ENCODE measurements at regions not wholly inside any gene's neighbourhood (a gene's known extent, or its start where the extent isn't known, plus 50 kb on each side); places are given as distances from the start of the nearest gene placed in this dataset.

DNA sequence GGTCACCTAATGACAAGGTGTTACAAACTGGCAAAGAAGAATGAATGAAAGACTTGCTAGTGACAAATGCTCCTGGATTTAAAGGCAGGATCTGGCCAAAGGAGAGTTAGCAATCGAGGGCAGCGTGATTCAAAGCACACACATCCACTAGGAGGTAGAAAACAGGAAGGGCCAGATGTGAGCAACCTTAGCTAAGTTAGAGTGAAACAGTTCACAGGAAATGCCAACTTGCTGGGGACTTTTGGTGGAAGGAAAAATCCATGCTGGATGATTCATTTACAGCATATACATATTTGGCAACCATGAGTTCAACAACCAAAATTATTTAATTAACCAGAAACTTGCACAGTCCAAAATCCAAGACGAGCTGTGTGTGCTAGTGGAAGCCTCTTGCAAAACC lies 276.9 kb downstream of the PTTG2 start:
- no peaks in the 10 kb centered on the region for H4K20me1 ChIP-seq (replicated peaks; ENCODE audit: control insufficient read depth, insufficient read depth, low read length)
- CTCF ChIA-PET (ENCODE audit: low intra/inter-chr PET ratio), result no interaction called here

DNA sequence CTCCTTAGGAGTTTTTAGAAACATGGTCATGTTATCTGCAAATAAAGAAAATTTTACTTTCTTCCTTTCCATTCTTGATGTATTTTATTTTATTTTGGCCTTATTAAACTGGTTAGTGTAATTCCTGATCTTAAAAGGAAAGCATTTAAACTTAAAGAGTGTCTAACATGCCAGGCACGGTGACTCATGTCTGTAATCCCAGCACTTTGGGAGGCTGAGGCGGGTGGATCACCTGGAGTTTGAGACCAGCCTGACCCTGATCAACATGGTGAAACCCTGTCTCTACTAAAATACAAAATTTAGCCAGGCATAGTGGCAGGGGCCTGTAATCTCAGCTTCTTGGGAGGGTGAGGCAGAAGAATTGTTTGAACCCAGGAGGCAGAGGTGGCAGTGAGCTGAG lies 281.3 kb downstream of the PTTG2 start:
- POLR2A ChIA-PET, result interaction anchor here (0.6 to 2.5 kb wide), 3 partner anchors 9 to 750 kb away, joined by 3 to 11 read pairs (median 3); no protein-coding TSS in a partner anchor
- TF ChIP-seq BDP1 (IDR thresholded peaks at IDR 0.05; ENCODE audit: insufficient read depth, insufficient read length), result no peak
- TF ChIP-seq NFE2L1 (tag; IDR thresholded peaks at IDR 0.05; ENCODE audit: borderline replicate concordance, low read depth), result no peak
- H3K27ac ChIP-seq (ENCODE audit: extremely low read depth, low read depth, low read length), result no peak overlapping the region
- no peaks in the 10 kb centered on the region; the same call in 2 of the 3 replicates for H3K36me3 ChIP-seq (ENCODE audit: control insufficient read depth, insufficient read depth, low read length)
- no TSS peak for BruUV-seq (replicated peaks)
- FAIRE-seq (peak; percentile 46), DNase-seq (ENCODE audit: extremely low read depth in 1 of 4, low spot score in 3 of 4) (no peak), ATAC-seq (no peak)
- 0 out of 2 replicates have a peak, but pooled peaks cover 6% of the 10 kb centered on the region for H3K9me3 ChIP-seq (replicated peaks; ENCODE audit: control insufficient read depth, insufficient read depth, low read depth, low read length)
- no peaks in the 10 kb centered on the region for H3K9me1 ChIP-seq (ENCODE audit: control insufficient read depth, insufficient read depth, low read length)
- no peak overlapping the region for H3K4me2 ChIP-seq (ENCODE audit: insufficient read depth, low read length)
- CTCF ChIA-PET (ENCODE audit: low intra/inter-chr PET ratio), result no interaction called here
- no peaks in the 10 kb centered on the region for H3K79me2 ChIP-seq (ENCODE audit: control insufficient read depth, insufficient read depth, low read length)
- no peaks in the 10 kb centered on the region for H4K20me1 ChIP-seq (replicated peaks; ENCODE audit: control insufficient read depth, insufficient read depth, low read length)
- H3K27me3 ChIP-seq (ENCODE audit: control insufficient read depth in 2 of 2, insufficient read depth in 2 of 2, low read length in 2 of 2), result no peaks in the 10 kb centered on the region
- H3K4me3 ChIP-seq, result no peak overlapping the region
- 45% methylated on average over 2 of the region's 2 CpGs for WGBS (ENCODE audit: insufficient coverage, low coverage, missing lambda C conversion rate)
- H3K4me1 ChIP-seq (replicated peaks in 1 of 2; ENCODE audit: control insufficient read depth in 2 of 2, insufficient read depth in 2 of 2, low read length in 2 of 2), result peaks cover 11 to 18% of the 10 kb centered on the region in 2 experiments
- in situ Hi-C loops (cut with MboI), result no loop called here
- intact Hi-C loops (cut with micrococcal nuclease), result loop anchor here (5.0 kb wide), 1 partner anchor 76 kb away; no protein-coding TSS in a partner anchor
- H3K9ac ChIP-seq (ENCODE audit: insufficient read depth in 1 of 2, low read depth in 2 of 2, low read length in 2 of 2), result no peak overlapping the region
- H2AFZ ChIP-seq (ENCODE audit: low read depth, low read length), result peak overlapping the region; percentile 3; the same call in 1 of the 2 replicates

More for the DNA sequence above, 276.9 kb downstream of the PTTG2 start:
- POLR2A ChIA-PET, result no interaction called here
- in situ Hi-C loops (cut with MboI) (no loop called here), intact Hi-C loops (cut with micrococcal nuclease) (no loop called here)
- no peaks in the 10 kb centered on the region for H3K27me3 ChIP-seq (ENCODE audit: control insufficient read depth in 2 of 2, insufficient read depth in 2 of 2, low read length in 2 of 2)
- H3K4me1 ChIP-seq (replicated peaks in 1 of 2; ENCODE audit: control insufficient read depth in 2 of 2, insufficient read depth in 2 of 2, low read length in 2 of 2), result peaks cover 0 to 2% of the 10 kb centered on the region in 2 experiments; a peak in 3 of 5 replicates
- H3K9me3 ChIP-seq (replicated peaks; ENCODE audit: control insufficient read depth, insufficient read depth, low read depth, low read length), result no peaks in the 10 kb centered on the region
- no peak for DNase-seq (ENCODE audit: extremely low read depth in 1 of 4, low spot score in 3 of 4)
- no peak overlapping the region for H3K27ac ChIP-seq (ENCODE audit: extremely low read depth, low read depth, low read length)
- ATAC-seq, result no peak
- H3K4me2 ChIP-seq (ENCODE audit: insufficient read depth, low read length), result no peak overlapping the region
- H3K36me3 ChIP-seq (ENCODE audit: control insufficient read depth, insufficient read depth, low read length), result no peaks in the 10 kb centered on the region
- 0 out of 2 replicates have a peak overlapping the region, but pooled peaks have one; percentile 15 for H2AFZ ChIP-seq (ENCODE audit: low read depth, low read length)
- H3K79me2 ChIP-seq (ENCODE audit: control insufficient read depth, insufficient read depth, low read length), result no peaks in the 10 kb centered on the region
- TF ChIP-seq XRCC3 (IDR thresholded peaks at IDR 0.05) (no peak), SPI1 (IDR thresholded peaks at IDR 0.05; ENCODE audit: borderline replicate concordance, low read depth, low read length) (0 out of 2 replicates have a peak, but pooled peaks have one; percentile 24), PHB2 (IDR thresholded peaks at IDR 0.05; ENCODE audit: low read depth) (no peak)
- TF ChIP-seq, protein P1, sequence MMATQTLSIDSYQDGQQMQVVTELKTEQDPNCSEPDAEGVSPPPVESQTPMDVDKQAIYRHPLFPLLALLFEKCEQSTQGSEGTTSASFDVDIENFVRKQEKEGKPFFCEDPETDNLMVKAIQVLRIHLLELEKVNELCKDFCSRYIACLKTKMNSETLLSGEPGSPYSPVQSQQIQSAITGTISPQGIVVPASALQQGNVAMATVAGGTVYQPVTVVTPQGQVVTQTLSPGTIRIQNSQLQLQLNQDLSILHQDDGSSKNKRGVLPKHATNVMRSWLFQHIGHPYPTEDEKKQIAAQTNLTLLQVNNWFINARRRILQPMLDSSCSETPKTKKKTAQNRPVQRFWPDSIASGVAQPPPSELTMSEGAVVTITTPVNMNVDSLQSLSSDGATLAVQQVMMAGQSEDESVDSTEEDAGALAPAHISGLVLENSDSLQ (IDR thresholded peaks at IDR 0.05), result no peak
- no peak overlapping the region for H3K4me3 ChIP-seq
- no TSS peak for BruUV-seq (replicated peaks)
- no peak overlapping the region for H3K9ac ChIP-seq (ENCODE audit: insufficient read depth in 1 of 2, low read depth in 2 of 2, low read length in 2 of 2)
- 65% methylated on average over 3 of the region's 3 CpGs for WGBS (ENCODE audit: insufficient coverage, low coverage, missing lambda C conversion rate)
- H3K9me1 ChIP-seq (ENCODE audit: control insufficient read depth, insufficient read depth, low read length), result no peaks in the 10 kb centered on the region
- no peak for FAIRE-seq

All from K562 (cell line).